ENCODE measurements at regions not wholly inside any gene's neighbourhood (a gene's known extent, or its start where the extent isn't known, plus 50 kb on each side); places are given as distances from the start of the nearest gene placed in this dataset.
"Not testable (repeated sequence)": the region's sequence is repeated elsewhere in the genome, so short reads cannot be mapped to it uniquely, and the experiment has no call there.

DNA sequence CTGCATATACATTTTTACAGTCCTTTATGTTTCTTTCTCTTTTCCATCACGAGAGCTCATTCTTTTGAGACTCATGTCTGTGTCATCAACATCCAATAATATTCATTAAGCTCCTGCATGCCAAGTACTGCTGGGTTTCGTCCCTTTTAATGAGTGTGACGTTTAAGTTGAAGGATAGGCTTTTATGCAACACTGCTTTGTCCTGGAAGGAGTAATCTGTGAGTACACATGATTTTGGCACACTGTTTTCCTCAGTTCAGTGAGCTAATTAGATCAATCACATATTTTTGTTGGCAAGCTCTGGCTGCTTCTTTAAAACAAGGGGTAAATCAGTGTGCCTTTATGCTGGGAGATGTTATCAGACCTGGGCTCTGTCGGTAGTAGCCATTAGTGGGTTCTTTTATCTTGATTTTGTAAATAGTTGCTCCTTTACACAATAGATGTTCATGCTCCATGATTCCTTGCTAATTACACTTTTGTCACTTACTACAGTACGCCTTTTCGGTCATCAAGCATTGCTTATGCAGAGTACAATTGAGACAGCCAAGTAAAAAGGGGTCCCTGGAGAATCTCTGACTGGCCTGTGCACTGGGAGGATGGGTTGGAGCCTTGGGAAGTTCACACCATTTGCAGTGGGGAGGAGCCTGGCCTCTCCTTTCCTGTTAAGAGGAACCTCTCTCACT, 132.6 kb downstream of the FHIP1A start:
- Mint-ChIP-seq H3K27me3 (peaks cover 0 to 12% (median 3%) of the 10 kb centered on the region in 5 donors), H3K4me3 (no peak overlapping the region), H3K9me3 (peaks cover 0 to 2% (median 0%) of the 10 kb centered on the region in 11 donors), H3K27ac (no peak overlapping the region), H3K4me1 (no peaks in the 10 kb centered on the region), H3K36me3 (peaks cover 0 to 7% (median 0%) of the 10 kb centered on the region in 5 donors)
- no peak overlapping the region for H3K27ac ChIP-seq (ENCODE audit: low read depth, low read length)
- H3K36me3 ChIP-seq (ENCODE audit: control insufficient read depth in 2 of 3, insufficient read depth in 3 of 3, low read length in 3 of 3) = no peaks in the 10 kb centered on the region
- H3K4me3 ChIP-seq (ENCODE audit: low read length) = no peak overlapping the region
- DNase-seq (no peak), ATAC-seq (no peak)
- no peaks in the 10 kb centered on the region for H3K9me3 ChIP-seq (ENCODE audit: control insufficient read depth in 2 of 3, low read length in 3 of 3)
- ChIA-PET CTCF (no interaction called here), POLR2A (no interaction called here)
- peaks cover 0 to 4% of the 10 kb centered on the region in 2 donors for H3K27me3 ChIP-seq (ENCODE audit: control insufficient read depth in 2 of 2, insufficient read depth in 2 of 2, low read length in 2 of 2)
- intact Hi-C loops (cut with micrococcal nuclease) = no loop called here
- H3K4me1 ChIP-seq (ENCODE audit: control insufficient read depth in 2 of 2, insufficient read depth in 2 of 2, low read length in 2 of 2) = no peaks in the 10 kb centered on the region

DNA sequence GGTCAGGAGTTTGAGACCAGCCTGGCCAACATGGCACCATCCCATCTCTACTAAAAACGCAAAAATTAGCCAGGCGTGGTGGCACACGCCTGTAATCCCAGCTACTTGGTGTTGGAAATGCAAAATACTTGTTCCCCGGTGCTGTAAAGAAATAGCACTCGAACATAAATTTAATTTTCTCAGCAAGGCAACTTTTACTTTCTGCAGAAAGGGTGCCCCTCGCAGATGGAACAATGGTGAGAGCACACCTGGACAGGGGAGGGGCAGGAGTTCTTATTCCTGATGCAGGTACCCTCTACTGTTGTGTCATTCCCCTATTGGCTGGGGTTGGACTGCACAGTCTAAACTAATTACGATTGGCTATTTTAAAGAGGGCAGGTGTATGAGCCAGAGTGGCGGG, 139.7 kb downstream of the FHIP1A start:
- peaks cover 0 to 52% (median 12%) of the 10 kb centered on the region in 11 donors for H3K9me3 Mint-ChIP-seq
- no peaks in the 10 kb centered on the region for H3K4me1 Mint-ChIP-seq
- peaks cover 0 to 14% (median 0%) of the 10 kb centered on the region in 3 experiments for H3K9me3 ChIP-seq (ENCODE audit: control insufficient read depth in 2 of 3, low read length in 3 of 3)
- POLR2A ChIA-PET = no interaction called here
- H3K27me3 ChIP-seq (ENCODE audit: control insufficient read depth in 2 of 2, insufficient read depth in 2 of 2, low read length in 2 of 2) = peaks cover 0 to 4% of the 10 kb centered on the region in 2 donors
- H3K4me3 Mint-ChIP-seq = no peak overlapping the region
- DNase-seq = no peak
- CTCF ChIA-PET = no interaction called here
- no peaks in the 10 kb centered on the region for H3K4me1 ChIP-seq (ENCODE audit: control insufficient read depth in 2 of 2, insufficient read depth in 2 of 2, low read length in 2 of 2)
- H3K27me3 Mint-ChIP-seq = peaks cover 0 to 12% (median 3%) of the 10 kb centered on the region in 5 donors
- no peaks in the 10 kb centered on the region for H3K36me3 ChIP-seq (ENCODE audit: control insufficient read depth in 2 of 3, insufficient read depth in 3 of 3, low read length in 3 of 3)
- no peak overlapping the region for H3K4me3 ChIP-seq (ENCODE audit: low read length)
- no peak for ATAC-seq
- intact Hi-C loops (cut with micrococcal nuclease) = no loop called here
- H3K27ac ChIP-seq (ENCODE audit: low read depth, low read length) = no peak overlapping the region
- H3K36me3 Mint-ChIP-seq = peaks cover 4 to 15% (median 4%) of the 10 kb centered on the region in 5 donors
- H3K27ac Mint-ChIP-seq = no peak overlapping the region

DNA sequence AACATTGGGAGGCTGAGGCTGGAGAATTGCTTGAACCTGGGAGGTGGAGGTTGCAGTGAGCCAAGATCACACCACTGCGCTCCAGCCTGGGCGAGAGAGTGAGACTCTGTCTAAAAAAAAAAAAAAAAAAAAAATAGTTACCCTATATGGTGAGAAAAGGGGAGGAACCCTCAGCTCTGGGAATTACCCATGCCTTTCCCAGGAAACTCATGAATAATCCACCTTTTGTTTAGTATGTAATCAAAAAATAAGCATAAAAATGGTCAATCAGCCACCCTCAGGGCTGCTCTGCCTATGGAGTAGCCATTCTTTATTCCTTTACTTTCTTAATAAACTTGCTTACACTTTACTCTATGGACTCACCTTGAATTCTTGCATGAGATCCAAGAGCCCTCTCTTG, 140.4 kb downstream of the FHIP1A start:
- H3K4me3 ChIP-seq (ENCODE audit: low read length); H3K27me3 ChIP-seq (ENCODE audit: control insufficient read depth in 2 of 2, insufficient read depth in 2 of 2, low read length in 2 of 2); CTCF ChIA-PET; H3K27ac ChIP-seq (ENCODE audit: low read depth, low read length); H3K4me1 ChIP-seq (ENCODE audit: control insufficient read depth in 2 of 2, insufficient read depth in 2 of 2, low read length in 2 of 2); H3K36me3 ChIP-seq (ENCODE audit: control insufficient read depth in 2 of 3, insufficient read depth in 3 of 3, low read length in 3 of 3); H3K4me3 Mint-ChIP-seq; H3K27ac Mint-ChIP-seq; intact Hi-C loops (cut with micrococcal nuclease); H3K4me1 Mint-ChIP-seq; ATAC-seq; H3K27me3 Mint-ChIP-seq; DNase-seq: not testable (repeated sequence)
- POLR2A ChIA-PET = interaction anchor here (0.6 kb wide), 1 partner anchor 10 kb away, joined by 3 read pairs; no protein-coding TSS in a partner anchor
- H3K9me3 Mint-ChIP-seq = peaks cover 0 to 52% (median 12%) of the 10 kb centered on the region in 11 donors
- H3K9me3 ChIP-seq (ENCODE audit: control insufficient read depth in 2 of 3, low read length in 3 of 3) = peaks cover 0 to 14% (median 0%) of the 10 kb centered on the region in 3 experiments
- H3K36me3 Mint-ChIP-seq = peaks cover 4 to 15% (median 4%) of the 10 kb centered on the region in 5 donors

DNA sequence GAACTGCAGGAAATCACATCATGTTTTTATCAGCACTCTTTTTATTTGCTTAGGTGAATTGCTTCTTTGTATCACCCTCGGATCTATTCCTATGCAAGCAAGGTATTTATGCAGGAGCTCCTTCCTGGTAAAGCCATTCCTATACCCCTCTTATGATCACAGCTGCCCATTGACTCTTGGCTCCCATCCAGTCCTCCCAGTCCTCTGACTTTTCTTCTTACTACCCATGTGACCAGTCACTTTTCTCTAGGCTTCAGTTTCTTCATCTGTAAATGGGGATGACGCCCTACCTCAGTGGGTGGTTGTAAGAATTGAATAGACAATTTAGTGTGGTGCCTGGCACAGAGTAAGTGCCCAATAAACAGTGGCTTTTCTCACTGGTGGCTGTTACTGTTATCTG, 144.9 kb downstream of the FHIP1A start:
- Histone ChIP-seq H3K36me3 (ENCODE audit: control insufficient read depth in 2 of 3, insufficient read depth in 3 of 3, low read length in 3 of 3) (no peaks in the 10 kb centered on the region), H3K9me3 (ENCODE audit: control insufficient read depth in 2 of 3, low read length in 3 of 3) (peaks cover 0 to 2% (median 0%) of the 10 kb centered on the region in 3 experiments), H3K4me3 (ENCODE audit: low read length) (no peak overlapping the region), H3K27ac (ENCODE audit: low read depth, low read length) (no peak overlapping the region), H3K27me3 (ENCODE audit: control insufficient read depth in 2 of 2, insufficient read depth in 2 of 2, low read length in 2 of 2) (no peaks in the 10 kb centered on the region), H3K4me1 (ENCODE audit: control insufficient read depth in 2 of 2, insufficient read depth in 2 of 2, low read length in 2 of 2) (no peaks in the 10 kb centered on the region)
- POLR2A ChIA-PET = no interaction called here
- Mint-ChIP-seq H3K27me3 (peaks cover 12 to 31% (median 16%) of the 10 kb centered on the region in 5 donors), H3K4me1 (no peaks in the 10 kb centered on the region), H3K9me3 (peaks cover 0 to 29% (median 6%) of the 10 kb centered on the region in 11 donors), H3K36me3 (peaks cover 2 to 6% (median 3%) of the 10 kb centered on the region in 5 donors), H3K4me3 (no peak overlapping the region), H3K27ac (no peak overlapping the region)
- intact Hi-C loops (cut with micrococcal nuclease) = no loop called here
- ATAC-seq (no peak), DNase-seq (no peak)
- CTCF ChIA-PET = no interaction called here

DNA sequence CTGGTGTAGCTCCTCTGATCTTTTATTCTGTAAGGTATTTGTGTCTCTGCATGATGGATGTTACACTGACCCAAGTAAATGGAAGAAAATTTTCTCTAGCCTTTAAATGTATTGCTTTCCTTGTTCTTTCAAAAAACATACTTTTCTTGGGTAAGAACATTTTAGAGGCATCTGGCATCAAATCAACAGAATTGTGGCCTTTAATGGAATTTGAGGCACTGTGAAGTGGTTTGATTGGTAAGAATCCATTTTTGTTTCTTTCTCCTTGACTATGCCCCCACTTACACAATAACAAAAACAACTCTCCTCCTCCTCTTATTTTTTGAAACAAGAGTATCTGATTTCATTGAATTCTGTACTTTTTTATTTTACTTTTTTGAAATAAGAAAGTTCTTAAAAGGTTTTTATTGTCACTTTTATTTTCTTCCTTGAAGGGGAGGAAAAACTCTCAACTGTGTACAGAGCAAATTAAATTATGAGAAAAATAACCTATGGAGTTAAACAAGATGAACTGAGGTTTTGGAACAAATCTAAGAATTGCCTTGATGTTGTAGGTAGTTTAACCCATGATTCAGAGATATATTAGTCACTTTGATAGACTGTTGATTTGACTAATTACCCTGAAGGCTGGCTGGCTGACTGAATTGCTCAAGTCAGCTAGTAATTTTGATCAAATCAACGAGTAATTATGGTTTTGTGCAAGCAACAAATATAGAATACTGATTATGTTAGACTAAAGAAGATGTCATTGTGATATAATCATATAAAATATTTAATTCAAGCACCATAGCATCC, 146.4 kb downstream of the FHIP1A start:
- H3K4me3 ChIP-seq (ENCODE audit: low read length) = no peak overlapping the region
- H3K36me3 Mint-ChIP-seq = peaks cover 0 to 4% (median 0%) of the 10 kb centered on the region in 5 donors
- no peak overlapping the region for H3K4me3 Mint-ChIP-seq
- H3K36me3 ChIP-seq (ENCODE audit: control insufficient read depth in 2 of 3, insufficient read depth in 3 of 3, low read length in 3 of 3) = no peaks in the 10 kb centered on the region
- POLR2A ChIA-PET = no interaction called here
- H3K9me3 ChIP-seq (ENCODE audit: control insufficient read depth in 2 of 3, low read length in 3 of 3) = no peaks in the 10 kb centered on the region
- no peaks in the 10 kb centered on the region for H3K4me1 ChIP-seq (ENCODE audit: control insufficient read depth in 2 of 2, insufficient read depth in 2 of 2, low read length in 2 of 2)
- CTCF ChIA-PET = no interaction called here
- peaks cover 0 to 15% (median 2%) of the 10 kb centered on the region in 11 donors for H3K9me3 Mint-ChIP-seq
- peaks cover 12 to 31% (median 20%) of the 10 kb centered on the region in 5 donors for H3K27me3 Mint-ChIP-seq
- intact Hi-C loops (cut with micrococcal nuclease) = no loop called here
- H3K4me1 Mint-ChIP-seq = no peaks in the 10 kb centered on the region
- no peak overlapping the region for H3K27ac ChIP-seq (ENCODE audit: low read depth, low read length)
- DNase-seq = no peak
- no peak overlapping the region for H3K27ac Mint-ChIP-seq
- no peak for ATAC-seq
- no peaks in the 10 kb centered on the region for H3K27me3 ChIP-seq (ENCODE audit: control insufficient read depth in 2 of 2, insufficient read depth in 2 of 2, low read length in 2 of 2)

DNA sequence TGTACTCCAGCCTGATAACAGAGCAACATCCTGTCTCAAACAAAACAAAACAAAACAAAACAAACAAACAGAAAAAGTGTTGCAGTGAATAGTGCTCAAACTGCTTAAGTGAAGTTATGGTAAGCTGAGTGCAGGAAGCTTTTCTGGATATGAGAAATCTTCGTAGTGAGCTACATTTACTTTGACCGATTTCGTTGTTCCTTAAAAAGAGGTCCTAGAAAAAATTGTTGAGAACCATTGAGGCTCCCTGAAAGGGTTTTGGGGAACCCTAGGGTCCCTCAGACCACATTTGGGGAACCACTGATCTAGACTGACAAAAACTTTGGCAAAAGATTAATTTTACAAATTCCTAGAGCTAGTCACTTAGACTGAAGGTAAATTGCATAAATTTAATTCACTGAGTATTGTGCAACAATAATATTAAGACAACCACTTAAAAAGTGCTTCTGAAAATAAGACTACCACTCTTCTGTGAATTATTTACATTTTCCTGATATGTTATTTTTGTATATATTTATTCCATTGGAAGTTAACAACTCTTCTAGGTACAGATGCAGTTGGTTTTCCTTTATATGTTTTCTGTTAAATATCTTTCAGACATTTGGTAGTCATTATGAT, 149.6 kb downstream of the FHIP1A start:
- Mint-ChIP-seq H3K36me3 (no peaks in the 10 kb centered on the region), H3K4me3 (no peak overlapping the region), H3K9me3 (no peaks in the 10 kb centered on the region), H3K27me3 (peaks cover 23 to 31% (median 29%) of the 10 kb centered on the region in 5 donors), H3K27ac (no peak overlapping the region), H3K4me1 (peaks cover 2 to 10% (median 6%) of the 10 kb centered on the region in 7 donors)
- Histone ChIP-seq H3K27ac (ENCODE audit: low read depth, low read length) (no peak overlapping the region), H3K4me3 (ENCODE audit: low read length) (no peak overlapping the region), H3K36me3 (ENCODE audit: control insufficient read depth in 2 of 3, insufficient read depth in 3 of 3, low read length in 3 of 3) (no peaks in the 10 kb centered on the region), H3K4me1 (ENCODE audit: control insufficient read depth in 2 of 2, insufficient read depth in 2 of 2, low read length in 2 of 2) (peaks cover 0 to 4% of the 10 kb centered on the region in 2 donors), H3K27me3 (ENCODE audit: control insufficient read depth in 2 of 2, insufficient read depth in 2 of 2, low read length in 2 of 2) (no peaks in the 10 kb centered on the region), H3K9me3 (ENCODE audit: control insufficient read depth in 2 of 3, low read length in 3 of 3) (no peaks in the 10 kb centered on the region)
- ChIA-PET CTCF (no interaction called here), POLR2A (no interaction called here)
- ATAC-seq (no peak), DNase-seq (no peak)
- intact Hi-C loops (cut with micrococcal nuclease) = no loop called here

Measured in naive thymus-derived CD4-positive, alpha-beta T cell (primary cell).